Pancreas (tissue), 10 donors: ENCODE measurements at regions not wholly inside any gene's neighbourhood (a gene's known extent, or its start where the extent isn't known, plus 50 kb on each side); places are given as distances from the start of the nearest gene placed in this dataset.

Experiments used
- ATAC-seq, 4 donors: fragments of 200-7000 bp; cut with Tn5 transposase; one replicate each; pipeline versions ENCODE4 v1.8.0 to v1.9.1; 2020; ENCODE audit warnings: mild to moderate bottlenecking in 4 of 4, moderate library complexity in 4 of 4
- DNase-seq, 6 donors: peaks; one replicate each; pipeline ENCODE4 v3.0.0-alpha.2; 2020
- FAIRE-seq: peaks from 2 replicates; lab custom pipeline; 2012; peaks lifted over from hg19 to GRCh38; lab: Jason Lieb, UNC
- H3K27ac ChIP-seq, 4 donors: fragments of 200-600 bp; sonication (generic); 1 replicate in 3 of 4; 2 replicates in 1 of 4; pipeline versions ENCODE4 v1.5.0 to v1.8.0; 2020
- H3K27me3 ChIP-seq, 4 donors: fragments of 200-600 bp; one replicate each; pipeline ENCODE4 v1.8.0; 2021
- H3K36me3 ChIP-seq, 3 donors: fragments of 200-600 bp; sonication (generic) in 1 of 3; one replicate each; pipeline versions ENCODE4 v1.5.0 to v1.8.0; 2020 to 2021
- H3K4me1 ChIP-seq, 3 donors: fragments of 200-600 bp; one replicate each; pipeline ENCODE4 v1.8.0; 2021
- H3K4me3 ChIP-seq, 4 donors: fragments of 200-600 bp; sonication (generic) in 2 of 4; one replicate each; pipeline versions ENCODE4 v1.5.0 to v1.8.0; 2020 to 2021
- H3K9me3 ChIP-seq, 4 donors: fragments of 200-600 bp; one replicate each; pipeline ENCODE4 v1.8.0; 2021
- WGBS, 2 donors: extraction: QIAGEN DNeasy Blood & Tissue Kit; methylation state at CpG; one replicate each; pipeline ENCODE4 v1.1.7; 2013; 5-methylcytosine and 5-hydroxymethylcytosine counted together
- intact Hi-C, 3 donors: fragments of 100-400 bp; cut with DNase I; formaldehyde crosslinking; loops; one replicate each; pipeline versions ENCODE4 v1.11.1 to v1.14.2; 2022
- TF ChIP-seq, protein P1 (sequence below), 4 donors: fragments of 200-600 bp; sonication (generic) in 3 of 4; IDR thresholded peaks; one replicate each; pipeline versions ENCODE4 v1.5.0 to v1.8.0; 2021; ENCODE audit warnings: antibody characterized with exemption in 4 of 4
- donor health status: healthy with polysubstance abuse.
- donor health status: DM: no; HTN: no; CAD: no; lungs with moderate emphysema.
- donor health status: DM: no; HTN: no; CAD: no.
- donor health status: control.
- donor health status: control.
- donor health status: Bipolar disorder and iron deficiency.
- donor health status: DM: yes; HTN: yes; CAD: no.
- donor health status: DM: no; HTN: no; CAD: no.
- donor health status: DM: no; HTN: no; CAD: no.
- donor health status: DM: yes; HTN: yes; CAD: no.

- Histone ChIP-seq H3K27ac (no peak overlapping the region), H3K36me3 (no peaks in the 10 kb centered on the region), H3K4me1 (no peaks in the 10 kb centered on the region), H3K9me3 (no peaks in the 10 kb centered on the region), H3K27me3 (no peaks in the 10 kb centered on the region), H3K4me3 (no peak overlapping the region)
- no peak for FAIRE-seq
- intact Hi-C loops, result no loop called here
- no peak for ATAC-seq
- no peak for DNase-seq
- TF ChIP-seq, protein P1, sequence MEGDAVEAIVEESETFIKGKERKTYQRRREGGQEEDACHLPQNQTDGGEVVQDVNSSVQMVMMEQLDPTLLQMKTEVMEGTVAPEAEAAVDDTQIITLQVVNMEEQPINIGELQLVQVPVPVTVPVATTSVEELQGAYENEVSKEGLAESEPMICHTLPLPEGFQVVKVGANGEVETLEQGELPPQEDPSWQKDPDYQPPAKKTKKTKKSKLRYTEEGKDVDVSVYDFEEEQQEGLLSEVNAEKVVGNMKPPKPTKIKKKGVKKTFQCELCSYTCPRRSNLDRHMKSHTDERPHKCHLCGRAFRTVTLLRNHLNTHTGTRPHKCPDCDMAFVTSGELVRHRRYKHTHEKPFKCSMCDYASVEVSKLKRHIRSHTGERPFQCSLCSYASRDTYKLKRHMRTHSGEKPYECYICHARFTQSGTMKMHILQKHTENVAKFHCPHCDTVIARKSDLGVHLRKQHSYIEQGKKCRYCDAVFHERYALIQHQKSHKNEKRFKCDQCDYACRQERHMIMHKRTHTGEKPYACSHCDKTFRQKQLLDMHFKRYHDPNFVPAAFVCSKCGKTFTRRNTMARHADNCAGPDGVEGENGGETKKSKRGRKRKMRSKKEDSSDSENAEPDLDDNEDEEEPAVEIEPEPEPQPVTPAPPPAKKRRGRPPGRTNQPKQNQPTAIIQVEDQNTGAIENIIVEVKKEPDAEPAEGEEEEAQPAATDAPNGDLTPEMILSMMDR (IDR thresholded peaks at IDR 0.05), result no peak
- WGBS, 2 donors, result 74 to 93% methylated on average over 2 of the region's 2 CpGs
Measured at GRCh38 chr16:51868631-51869030, 678.3 kb downstream of the TOX3 start.

DNA sequence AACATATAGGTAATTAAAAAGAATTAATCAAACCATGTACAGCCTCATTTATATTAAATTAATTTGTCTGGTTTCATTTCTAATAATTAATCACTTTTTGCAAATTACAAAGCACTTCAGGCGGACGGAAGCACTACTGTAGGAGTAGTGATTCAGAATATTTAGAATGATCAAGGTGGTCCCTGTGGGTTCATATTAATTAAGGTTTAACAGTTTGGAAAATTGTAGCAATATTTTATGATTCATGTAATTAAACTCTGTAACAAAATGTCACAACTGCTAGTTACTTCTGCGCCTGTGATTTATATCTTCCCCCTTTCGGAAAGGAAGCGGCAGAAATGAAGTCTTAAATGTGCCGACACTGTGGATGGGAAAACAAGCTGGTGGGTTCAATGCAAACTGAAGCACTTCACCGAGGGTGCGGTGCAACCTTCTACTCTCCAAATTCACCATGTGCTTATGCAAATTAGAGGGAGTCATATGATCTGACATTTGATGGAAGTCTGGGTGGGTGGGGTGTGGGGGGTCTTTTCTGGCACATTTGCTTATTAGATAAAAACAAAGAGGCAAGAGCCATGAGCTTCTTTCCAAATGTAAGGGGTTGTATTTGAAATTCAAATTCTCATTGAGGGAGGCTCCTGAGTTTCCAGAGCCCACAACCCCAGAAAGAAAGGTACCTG, 679.4 kb downstream of the TOX3 start:
- no peak for DNase-seq
- Histone ChIP-seq H3K36me3 (no peaks in the 10 kb centered on the region), H3K4me1 (no peaks in the 10 kb centered on the region), H3K27ac (no peak overlapping the region), H3K4me3 (no peak overlapping the region), H3K27me3 (no peaks in the 10 kb centered on the region), H3K9me3 (no peaks in the 10 kb centered on the region)
- no peak for ATAC-seq
- TF ChIP-seq, protein P1 (IDR thresholded peaks at IDR 0.05), result no peak
- intact Hi-C loops, result no loop called here
- FAIRE-seq, result no peak
- 82 to 91% methylated on average over 8 of the region's 8 CpGs for WGBS, 2 donors

DNA sequence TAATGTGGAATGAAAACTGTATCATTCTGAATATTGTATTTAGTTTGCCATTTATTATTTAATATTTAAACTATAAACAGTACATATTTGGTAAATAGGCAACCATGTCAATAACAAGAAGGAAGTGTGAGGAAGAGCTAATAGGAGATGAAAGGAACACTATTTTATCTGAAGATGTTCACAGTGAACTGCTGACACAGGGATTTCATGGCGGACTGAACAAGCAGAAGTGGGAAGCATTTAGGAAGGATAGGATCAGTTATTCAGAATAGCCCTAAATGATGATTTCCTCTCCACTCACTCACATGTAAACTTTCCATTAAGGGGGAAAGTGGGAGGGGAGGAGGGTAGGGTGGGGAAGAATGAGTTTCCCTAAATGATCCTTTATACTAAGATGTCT, 682.4 kb downstream of the TOX3 start:
- Histone ChIP-seq H3K36me3 (no peaks in the 10 kb centered on the region), H3K27me3 (no peaks in the 10 kb centered on the region), H3K9me3 (no peaks in the 10 kb centered on the region), H3K27ac (no peak overlapping the region), H3K4me3 (no peak overlapping the region), H3K4me1 (no peaks in the 10 kb centered on the region)
- DNase-seq (no peak), ATAC-seq (no peak), FAIRE-seq (no peak)
- 73 to 86% methylated on average over 1 of the region's 1 CpG for WGBS, 2 donors
- intact Hi-C loops, result no loop called here
- TF ChIP-seq, protein P1 (IDR thresholded peaks at IDR 0.05), result no peak

- intact Hi-C loops, result no loop called here
- DNase-seq, result no peak
- FAIRE-seq, result no peak
- Histone ChIP-seq H3K36me3 (no peaks in the 10 kb centered on the region), H3K27ac (no peak overlapping the region), H3K27me3 (no peaks in the 10 kb centered on the region), H3K4me3 (no peak overlapping the region), H3K4me1 (no peaks in the 10 kb centered on the region), H3K9me3 (no peaks in the 10 kb centered on the region)
- TF ChIP-seq, protein P1 (IDR thresholded peaks at IDR 0.05), result no peak
- ATAC-seq, result no peak
- 84 to 91% methylated on average over 4 of the region's 4 CpGs for WGBS, 2 donors
Measured at GRCh38 chr16:51854401-51854951, 692.5 kb downstream of the TOX3 start.

- DNase-seq (no peak), ATAC-seq (no peak), FAIRE-seq (no peak)
- WGBS, 2 donors, result 49 to 62% methylated on average over 1 of the region's 1 CpG
- intact Hi-C loops, result no loop called here
- no peaks in the 10 kb centered on the region for H3K36me3 ChIP-seq
- H3K9me3 ChIP-seq, result no peaks in the 10 kb centered on the region
- no peak overlapping the region for H3K4me3 ChIP-seq
- H3K27me3 ChIP-seq, result no peaks in the 10 kb centered on the region
- TF ChIP-seq, protein P1 (IDR thresholded peaks at IDR 0.05), result no peak
- H3K4me1 ChIP-seq, result no peaks in the 10 kb centered on the region
- no peak overlapping the region for H3K27ac ChIP-seq
Measured at GRCh38 chr16:51853586-51853985, 693.4 kb downstream of the TOX3 start.
